SKM-1 (cell line): ENCODE measurements at regions not wholly inside any gene's neighbourhood (a gene's known extent, or its start where the extent isn't known, plus 50 kb on each side); places are given as distances from the start of the nearest gene placed in this dataset.

Experiments used
- DNase-seq: peaks from one replicate; lab custom pipeline; 2025; ENCODE audit not compliant: unreplicated experiment; lab: John Stamatoyannopoulos, UW

- DNase-seq, result no peak
Observed at GRCh38 chr9:91151718-91152095, 210.0 kb downstream of the AUH start.

- no peak for DNase-seq
Observed at GRCh38 chr9:91154686-91155085, 207.0 kb downstream of the AUH start.

DNA sequence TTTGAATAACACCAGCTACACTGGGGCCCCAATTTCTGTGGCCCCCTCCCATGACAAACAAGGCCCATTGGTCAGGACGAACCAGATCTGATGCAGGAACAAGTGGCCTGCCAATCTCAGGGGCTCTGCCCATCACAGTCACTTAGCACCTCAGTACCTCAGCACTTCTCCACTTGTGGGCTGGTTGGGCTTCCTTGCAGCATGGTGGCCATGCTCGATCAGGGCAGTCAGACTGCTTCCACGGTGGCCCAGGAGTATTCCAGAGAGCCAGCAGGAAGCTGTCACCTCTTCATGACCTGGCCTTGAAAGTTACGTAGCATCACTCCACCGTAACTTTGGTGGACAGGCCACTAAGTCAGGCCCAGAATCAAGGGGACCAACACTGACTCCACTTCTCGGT, 206.5 kb downstream of the AUH start:
- DNase-seq, result no peak

DNA sequence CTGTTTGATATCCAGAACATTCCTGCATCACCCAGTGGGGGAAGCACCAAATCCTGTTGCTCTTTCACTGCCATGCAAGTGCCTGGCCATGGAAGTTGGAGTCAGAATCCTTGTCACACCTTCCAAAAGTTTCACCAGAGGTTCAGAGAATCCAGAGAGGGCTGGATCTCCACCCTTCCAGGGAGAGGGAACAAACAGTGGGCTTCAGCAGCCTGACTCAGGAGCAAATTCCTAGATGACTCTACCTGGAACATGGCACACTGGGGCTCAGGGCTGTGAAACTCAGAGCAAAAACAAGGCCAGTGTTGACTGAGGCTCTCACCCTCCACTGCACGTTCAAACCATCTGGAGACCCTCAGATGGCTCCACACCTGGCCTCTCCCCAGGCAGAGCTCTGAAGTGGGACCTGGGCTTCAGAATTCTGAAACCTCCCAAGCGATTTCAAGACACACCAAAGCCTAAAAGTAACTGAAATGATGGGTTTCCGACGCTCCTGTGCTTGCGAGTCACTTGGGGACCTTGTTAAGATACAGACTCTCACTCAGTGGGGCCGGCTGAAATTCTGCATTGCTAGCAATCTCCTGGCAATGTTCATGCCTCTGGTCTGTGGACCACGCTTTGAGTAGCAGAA, 205.9 kb downstream of the AUH start:
- DNase-seq, result no peak

GRCh38 chr9:91156451-91157234, 205.1 kb downstream of the AUH start:
- no peak for DNase-seq

DNA sequence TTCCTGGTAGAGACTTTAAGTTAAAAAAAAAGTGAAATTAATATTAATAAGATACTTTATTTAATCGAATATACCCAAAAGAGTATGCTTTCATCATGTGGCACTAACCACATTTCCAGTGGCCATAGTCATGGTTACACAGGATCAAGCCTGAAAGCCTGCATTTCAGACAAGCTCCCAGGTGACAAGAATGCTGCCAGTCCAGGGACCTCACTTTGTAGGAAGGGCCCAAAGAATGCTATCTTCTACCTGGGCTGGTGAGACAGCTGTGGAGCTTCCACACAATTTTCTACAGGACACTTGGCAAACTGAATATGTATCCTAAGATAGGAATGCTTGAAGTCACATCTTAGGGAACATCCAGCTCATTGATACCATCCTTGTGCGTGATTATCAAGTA, 203.8 kb downstream of the AUH start:
- no peak for DNase-seq

GRCh38 chr9:91158286-91158685, 203.4 kb downstream of the AUH start:
- no peak for DNase-seq

- no peak for DNase-seq
Observed at GRCh38 chr9:91158946-91159345, 202.8 kb downstream of the AUH start.

DNA sequence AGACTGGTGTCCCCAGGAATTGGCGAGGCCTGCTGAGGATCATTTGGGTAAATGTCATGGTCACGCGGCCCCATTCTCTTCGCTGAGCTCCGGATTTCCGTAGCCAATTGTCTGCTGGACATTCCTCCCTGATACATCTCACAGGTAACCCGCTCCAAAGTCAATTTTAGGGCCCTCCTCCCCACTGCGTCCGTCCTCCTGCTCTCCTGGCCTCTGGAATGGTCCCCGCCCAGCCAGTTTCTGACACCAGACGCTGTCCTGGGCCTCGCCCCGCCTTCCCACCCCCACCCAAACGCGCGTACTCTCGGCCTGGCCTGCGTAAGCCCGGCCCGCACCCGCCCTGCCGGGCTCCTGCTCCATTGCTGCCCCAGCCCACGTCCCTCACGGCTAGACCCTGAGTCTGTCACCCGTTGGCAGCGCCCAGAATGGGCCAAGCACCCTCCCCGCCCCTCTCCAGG, 202.0 kb downstream of the AUH start:
- DNase-seq, result no peak

DNA sequence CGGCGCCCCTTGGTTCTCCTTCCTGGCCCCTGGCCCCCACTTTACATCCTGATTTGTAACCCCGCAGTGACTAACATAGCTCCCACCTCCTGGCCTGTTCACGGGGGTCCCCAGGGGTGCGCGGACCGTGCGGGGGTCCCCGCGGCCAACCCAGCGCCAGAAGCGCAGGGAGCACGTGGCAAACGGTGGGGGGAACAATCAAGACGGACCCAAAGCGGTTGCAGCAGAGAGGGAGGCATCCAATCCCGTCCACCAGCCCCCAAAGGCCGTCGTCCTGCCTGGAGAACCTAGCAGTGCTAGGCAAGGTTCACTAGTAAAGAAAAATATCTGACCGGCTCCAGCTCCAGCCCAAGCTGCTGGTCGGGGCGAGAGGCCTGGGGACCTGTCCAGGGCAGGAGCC, 201.5 kb downstream of the AUH start:
- no peak for DNase-seq

DNA sequence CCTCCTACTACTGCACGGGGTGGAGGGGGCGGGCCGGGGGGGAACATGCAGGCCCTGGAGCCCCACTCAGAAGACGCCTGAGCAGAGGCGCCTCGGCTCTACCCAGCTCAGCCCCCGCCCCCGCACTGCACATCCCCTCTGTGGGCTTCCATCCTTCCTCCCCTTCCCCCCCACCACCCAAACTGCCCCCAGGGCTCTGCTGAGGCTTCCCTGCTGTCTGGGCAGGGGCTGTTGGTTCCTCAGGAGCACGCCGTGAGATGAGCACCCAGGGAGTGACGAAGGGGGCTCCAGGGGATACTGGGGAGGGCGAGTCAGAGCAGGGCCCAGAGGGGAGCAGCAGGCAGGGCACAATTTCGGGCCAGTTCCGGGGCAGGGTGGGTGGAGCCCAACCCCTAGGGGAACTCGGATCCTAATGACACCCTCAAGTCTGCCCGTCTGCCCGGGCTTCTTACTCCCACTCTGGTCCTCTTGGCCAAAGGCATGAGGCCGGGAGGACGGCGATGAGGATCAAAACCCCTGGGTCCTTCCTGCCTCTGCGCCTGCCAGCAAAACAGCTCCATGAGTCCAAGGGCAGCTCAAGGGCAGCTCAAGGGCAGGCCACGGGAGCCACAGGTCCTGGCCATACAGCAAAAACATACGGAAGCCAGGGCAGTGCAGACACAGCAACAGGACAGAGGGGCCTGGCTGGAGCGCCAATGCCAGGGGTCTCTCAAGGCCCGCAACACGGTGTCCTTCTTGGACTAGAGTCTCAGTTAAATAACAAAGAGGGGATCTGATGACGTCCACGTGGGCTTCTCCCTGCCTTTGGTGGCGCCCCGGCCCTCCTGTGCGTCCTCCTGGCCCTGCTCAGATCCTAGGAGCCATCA, 200.9 kb downstream of the AUH start:
- DNase-seq, result no peak

GRCh38 chr9:91161465-91162300, 200.0 kb downstream of the AUH start:
- DNase-seq, result no peak

DNA sequence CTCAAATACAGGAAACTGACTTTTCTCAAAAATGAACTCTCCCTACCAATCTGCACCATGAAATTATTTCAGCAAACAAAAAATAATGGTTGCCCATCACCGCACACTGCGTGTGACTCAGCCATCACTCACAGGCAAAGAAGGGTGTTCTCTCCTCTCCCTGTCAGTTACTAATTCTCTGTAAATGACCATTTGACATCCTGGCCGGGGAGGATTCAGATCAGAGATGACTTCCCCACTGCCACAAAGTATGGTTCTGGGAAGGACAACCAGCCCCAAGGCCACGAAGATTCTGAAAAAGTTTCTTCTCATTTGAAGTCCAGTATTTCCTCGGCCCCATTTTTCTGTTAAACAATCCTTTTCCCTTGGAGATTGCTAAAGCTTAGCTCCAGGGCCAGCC, 199.4 kb downstream of the AUH start:
- DNase-seq, result no peak

GRCh38 chr9:91162784-91163443, 198.8 kb downstream of the AUH start:
- DNase-seq, result peak; percentile 26

DNA sequence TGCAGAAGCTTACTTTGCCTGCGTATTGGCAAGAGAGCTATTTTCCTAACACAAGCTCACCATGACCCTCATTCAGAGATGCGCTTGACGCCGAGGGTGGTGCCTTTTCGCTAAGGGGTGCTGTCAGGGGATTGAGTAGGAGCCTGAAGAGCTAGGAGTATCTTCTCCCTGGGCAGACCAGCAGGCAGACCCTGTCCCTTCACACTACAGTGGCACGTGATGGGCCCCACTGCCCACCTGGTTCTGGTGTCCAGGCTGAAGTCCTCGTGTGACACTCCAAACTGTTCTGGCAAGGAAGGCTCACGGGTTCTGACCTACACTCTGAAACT, 198.3 kb downstream of the AUH start:
- no peak for DNase-seq

GRCh38 chr9:91163773-91164471, 197.8 kb downstream of the AUH start:
- no peak for DNase-seq
